ENCODE measurements at regions not wholly inside any gene's neighbourhood (a gene's known extent, or its start where the extent isn't known, plus 50 kb on each side); places are given as distances from the start of the nearest gene placed in this dataset.

DNA sequence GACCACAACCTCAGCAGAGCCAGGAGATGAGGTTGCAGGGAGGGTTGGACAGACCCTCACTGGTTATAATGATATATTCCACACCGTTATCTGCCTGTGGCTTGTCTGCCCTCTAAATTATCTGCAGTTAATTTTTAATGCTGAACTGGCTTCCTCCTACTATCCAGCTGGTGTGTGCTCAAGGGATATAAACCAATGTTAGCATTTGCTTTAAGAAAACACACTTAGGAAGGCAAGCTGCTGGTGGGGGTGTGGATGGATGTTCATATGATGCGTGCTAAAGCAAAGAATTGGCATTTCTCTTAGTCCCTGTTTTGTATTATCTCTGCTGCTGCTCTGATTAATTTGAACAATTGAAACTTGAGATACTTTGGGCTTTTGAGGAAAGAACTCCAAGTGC lies 132.2 kb upstream of the NPVF start:
- peak; percentile 46 for DNase-seq

DNA sequence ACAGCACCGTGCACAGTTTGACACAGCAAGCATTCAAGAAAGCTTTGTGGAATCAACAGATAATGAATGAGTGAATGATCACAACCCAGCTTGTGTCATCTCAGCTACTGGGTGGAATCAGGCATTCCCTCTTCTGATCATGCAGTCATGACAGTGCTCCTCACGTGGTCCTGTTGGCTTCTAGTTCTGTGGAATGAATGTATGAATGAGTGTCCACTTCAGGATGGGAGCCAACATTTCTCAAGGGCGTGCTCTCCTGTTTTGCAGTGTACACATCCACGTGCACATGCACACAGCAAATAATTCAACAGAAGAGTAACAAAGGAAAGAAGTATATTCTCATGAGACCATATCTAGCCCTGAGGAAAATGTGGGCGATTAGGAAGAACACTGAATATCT lies 133.1 kb upstream of the NPVF start:
- no peak for DNase-seq

DNA sequence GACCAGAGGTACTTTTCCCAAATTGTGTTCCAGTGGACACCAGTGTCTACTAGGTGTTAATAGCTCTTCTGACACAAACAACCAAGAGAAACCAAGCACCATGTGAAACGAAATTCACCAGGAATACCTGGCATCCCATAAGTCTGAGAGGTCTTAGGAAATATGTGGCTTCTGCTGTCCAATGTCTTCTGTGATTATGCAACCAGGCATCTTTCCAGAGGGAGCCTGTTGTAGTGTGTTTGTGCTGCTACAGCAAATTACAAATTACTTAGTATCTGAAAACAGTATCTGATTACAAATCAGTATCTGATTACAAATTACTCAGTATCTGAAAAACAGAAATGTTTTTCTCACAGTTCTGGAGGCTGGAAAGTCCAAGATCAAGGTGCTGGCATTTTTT lies 133.6 kb upstream of the NPVF start:
- DNase-seq: no peak

DNA sequence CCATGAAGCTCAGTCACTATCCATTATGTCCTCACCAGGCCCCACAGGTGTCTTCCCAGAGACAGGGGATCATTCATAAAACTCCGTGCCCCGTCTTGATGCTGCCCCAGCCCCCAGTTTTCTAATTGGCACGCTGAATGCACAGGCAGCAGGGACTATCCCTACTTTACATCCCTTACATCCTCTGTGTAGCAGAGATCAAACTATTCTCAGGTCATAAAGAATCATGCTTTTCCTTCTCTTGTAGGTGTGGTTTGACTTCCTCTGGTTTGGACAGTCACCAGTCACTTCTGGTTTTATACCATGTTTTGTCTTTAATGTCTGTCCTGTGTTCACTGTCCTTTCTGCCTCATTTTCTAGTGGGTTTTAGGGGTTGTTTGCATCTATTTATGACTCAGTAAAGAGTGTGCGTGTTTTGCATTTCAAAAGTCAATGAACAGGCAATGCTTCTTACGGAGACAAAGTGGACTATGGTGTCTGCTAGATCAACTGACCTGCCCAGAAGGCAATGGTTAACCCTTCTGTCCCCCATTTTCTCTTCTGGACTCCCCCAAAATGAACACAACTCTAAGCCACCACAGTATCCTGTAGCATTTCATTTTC lies 140.4 kb upstream of the NPVF start:
- no peak for DNase-seq

DNA sequence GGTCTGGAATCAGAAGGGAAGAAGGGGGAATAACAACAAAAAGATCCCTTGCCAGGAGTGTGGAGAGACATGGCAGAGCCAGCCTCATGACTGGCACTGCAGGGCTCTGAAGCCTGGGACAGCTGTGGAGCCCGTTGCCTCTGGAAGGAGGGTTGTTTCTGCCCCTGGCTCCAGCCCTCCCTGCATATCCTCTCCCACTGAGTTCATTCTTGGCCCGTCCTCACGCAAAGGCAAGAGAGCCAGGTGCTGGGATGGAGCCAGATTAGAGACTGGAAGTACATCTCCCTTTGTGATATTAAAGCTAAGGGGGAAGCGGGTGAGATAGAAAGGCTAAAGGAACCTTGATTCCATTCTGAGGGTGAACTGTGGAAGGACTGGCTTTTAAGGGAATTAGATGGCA lies 141.5 kb upstream of the NPVF start:
- no peak for DNase-seq

DNA sequence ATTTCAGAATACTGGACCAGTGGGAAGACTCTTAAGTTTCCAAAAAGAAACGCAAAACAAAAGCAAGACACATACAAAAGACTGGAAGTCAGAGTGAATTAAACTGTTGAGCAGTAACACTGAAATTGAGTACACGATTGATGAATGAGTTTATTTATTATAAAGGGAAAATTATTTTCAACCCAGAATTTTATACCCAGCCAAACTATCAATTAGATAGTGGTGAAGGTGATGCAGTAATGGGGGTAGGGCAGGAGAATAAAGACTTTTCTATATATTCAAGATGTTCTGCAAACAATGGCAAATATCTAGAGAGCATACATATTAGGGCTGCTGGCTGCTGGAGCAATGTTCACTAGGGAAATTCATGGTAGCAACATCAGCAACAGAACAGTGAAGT lies 143.7 kb upstream of the NPVF start:
- DNase-seq: no peak

DNA sequence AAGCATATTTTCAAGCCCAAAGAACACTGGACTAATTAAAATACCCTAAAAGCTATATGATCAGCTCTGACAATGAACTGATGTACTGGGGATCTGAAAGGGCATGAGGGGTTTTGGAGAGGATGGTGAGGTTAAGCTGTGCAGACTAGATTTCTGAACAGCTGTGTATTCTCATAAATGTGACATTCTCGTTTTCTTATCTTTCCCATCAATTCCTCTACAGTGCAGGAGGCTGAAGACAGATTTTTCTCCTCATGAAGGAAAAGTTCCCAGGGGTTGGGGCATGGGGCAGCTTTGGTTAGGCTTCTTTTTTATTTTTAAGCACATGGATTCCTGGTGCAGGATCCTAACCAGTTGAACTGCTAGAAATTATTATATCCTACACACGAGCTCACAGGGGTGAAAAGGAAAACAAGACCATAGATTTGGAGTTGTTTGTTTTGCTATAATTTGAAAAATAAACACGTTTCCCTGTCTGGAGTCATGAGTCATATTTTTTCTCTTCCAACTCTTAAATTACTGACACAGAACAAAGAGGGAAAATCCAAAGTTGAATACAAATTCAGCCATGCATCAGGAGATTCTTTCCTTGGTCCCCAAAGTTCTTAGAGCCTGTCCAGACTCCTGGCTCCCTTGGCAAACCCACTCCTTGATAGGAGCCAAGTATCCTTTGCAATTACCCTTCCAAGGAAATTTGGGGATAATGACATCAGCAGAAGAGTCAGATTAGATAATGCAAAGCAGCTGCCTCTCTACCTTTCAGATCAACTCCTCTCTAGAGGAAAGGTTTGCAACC lies 147.7 kb upstream of the NPVF start:
- DNase-seq: no peak

DNA sequence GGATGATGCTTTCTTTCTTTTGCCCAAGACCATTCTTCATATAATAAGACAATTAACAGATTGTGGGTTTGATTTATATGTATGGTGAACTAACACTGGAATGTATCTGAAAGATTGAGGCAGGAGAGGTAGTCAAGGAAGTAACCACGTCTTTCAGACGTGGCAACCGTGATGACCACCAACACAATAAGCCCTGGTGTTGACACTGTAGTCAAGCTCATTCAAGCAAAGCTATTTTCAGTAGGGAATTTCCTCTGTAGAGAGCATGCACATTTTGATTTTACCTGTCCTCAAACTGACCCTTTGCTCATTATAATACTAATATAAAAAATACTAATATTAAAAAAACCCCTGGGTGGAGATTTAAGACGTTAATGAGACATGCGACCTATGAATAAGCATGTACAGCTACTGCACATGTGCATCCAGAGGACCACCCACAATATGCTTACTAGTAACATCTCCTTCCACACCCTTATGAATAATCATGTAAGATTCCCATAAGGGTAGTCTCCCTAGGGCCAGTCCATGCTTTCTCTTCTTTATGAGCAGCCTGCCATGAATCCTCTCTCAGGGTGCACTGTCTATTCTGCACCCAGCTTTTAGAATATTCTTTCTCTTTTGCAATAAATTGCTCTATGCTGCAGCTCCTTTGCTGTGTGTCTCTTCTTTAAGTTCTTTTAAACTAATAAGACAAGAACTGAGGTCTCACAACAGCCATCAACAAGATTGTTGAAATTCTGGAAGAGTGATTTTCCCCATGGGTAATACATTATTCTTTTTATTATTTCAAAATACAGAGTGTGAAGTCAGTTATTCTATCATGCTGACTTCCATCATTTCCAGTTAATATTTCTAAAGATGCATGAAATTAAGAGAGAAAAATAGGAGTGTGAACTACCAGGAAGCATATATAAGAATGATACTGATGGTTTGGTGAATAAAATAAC lies 151.3 kb upstream of the NPVF start:
- no peak for DNase-seq

DNA sequence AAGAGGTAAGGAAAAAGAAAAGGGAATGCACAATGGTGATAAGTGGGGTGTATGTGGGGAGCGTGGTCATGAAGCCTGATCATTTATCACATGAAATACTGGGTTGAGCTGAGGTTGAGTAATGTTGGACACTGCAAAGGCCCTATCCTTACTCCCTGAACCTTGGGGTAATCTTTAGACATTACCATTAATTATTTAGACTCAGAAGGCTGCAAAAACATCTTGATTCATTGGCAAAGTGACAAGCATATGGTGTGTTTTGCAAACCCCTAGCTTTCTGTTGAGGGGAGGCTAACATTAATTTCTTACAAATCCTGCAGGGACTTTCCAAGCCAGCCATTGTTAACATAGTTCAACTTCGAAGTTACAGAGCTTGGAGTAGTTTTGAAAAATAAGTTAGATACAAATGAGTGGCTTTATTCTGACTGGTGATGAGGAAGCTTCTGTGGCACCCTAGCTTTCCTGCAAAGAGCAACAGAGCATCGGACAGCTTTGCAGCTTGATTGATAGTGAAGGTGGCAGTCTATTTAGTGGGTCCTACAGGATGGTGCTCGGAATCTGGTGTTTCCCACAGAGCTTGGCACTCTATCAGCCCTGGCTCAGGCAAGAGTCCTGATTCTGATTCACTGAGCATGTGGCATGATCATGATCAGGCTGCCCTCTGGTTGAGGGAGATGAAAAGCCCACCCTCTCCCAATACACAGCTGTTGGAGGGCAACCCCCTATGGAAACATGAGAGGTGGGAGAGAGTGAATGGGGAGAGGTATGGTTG lies 153.7 kb upstream of the NPVF start:
- peak; percentile 35 for DNase-seq

DNA sequence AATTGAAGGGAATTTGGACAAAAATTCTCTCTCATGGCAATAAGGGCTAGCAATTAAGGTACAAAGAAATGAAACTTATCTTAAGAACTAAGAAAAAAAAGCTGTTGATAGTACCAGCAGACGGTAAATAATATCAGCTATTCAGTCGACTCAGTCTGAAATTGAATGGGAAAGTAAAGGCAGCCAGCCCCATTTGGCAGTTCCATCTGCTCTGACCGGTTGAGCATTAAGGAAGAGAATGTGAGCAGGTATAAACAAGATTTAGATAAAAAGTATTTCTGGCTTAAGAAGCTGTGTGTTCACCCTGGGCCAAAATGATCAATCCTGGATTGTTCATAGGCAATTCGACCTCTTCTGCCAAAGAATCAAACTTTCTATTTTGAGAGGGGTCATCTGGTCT lies 154.6 kb upstream of the NPVF start:
- no peak for DNase-seq

DNA sequence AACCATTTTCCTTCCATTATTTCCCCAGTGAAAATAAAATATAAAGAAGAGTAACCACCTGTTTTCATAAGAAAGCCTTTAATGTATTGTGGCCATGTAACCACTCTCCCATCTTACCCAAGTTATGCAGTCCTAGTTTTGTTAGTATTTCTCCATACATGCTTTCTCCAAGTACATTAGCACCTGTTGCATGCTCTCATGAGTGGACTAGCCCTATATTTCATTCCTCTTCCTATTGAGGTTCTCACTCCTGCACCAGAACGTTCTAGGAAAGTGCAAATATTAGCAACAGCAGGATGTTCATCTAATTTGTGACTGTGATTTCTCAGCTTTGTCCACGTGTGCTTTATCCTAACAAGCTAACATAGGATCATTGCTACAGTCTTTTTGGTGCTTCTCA lies 155.1 kb upstream of the NPVF start:
- DNase-seq: no peak

DNA sequence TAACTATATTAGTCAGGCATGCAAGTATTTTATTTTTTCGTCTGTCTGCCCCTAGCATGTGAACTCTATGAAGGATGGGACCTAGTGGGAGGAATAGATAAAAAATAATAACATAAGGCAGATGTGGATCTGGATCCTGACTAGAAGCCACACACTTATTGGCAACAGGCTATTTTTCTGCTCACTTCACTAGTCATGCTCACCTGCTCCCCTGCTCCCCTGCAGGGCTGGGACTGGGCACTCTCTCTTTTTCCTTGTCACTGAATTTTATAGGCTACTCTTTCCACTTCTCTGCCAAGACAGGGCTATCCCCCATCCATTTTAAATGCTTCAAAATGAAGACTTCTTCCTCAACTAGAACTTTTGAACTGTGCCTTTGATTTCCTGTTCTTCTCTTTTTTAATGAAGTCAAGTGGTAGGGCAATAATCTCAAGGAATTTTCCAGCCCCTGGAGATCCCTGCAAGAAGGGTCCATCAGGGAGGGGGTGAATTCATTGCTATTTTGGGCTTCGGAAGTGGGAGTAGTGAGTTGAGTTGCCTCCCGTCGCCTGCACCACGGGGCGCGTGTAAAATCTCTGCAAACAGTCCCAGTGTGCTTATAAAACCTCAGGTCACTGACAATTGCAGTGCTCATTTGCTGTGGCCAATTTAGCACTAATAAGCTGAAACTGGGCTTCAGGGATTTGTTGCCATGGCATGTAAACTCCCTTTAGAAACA lies 156.7 kb upstream of the NPVF start:
- DNase-seq: no peak

DNA sequence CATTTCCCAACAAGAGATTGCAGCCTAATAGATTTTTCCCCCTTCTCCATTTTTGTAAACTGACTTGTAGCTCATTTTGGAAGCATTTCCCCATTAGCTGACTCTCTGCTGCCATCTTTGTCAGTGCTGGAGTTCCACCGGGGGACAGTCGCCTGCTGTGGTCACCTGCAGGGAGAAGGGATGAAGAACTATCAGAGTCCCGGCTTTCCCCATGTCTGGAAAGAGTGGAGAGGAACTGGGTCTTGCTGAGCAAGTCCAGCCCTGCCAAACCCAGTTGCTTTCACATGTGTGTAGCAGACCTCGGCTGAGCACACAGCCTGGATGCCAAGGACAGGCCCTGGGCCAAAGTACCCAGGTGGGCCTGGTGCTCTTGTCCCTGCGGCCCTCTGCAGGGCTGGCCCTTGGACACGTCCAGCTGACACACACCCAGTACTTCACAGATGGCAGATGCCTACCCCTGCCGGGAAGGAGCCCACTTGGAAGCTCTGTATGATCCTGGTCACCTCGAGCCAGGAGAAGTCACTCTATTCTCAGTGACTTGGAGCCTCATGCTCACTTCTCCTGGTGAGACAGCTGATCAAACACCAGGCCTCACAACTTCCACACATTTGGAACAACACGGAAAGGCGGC lies 157.3 kb upstream of the NPVF start:
- no peak for DNase-seq

DNA sequence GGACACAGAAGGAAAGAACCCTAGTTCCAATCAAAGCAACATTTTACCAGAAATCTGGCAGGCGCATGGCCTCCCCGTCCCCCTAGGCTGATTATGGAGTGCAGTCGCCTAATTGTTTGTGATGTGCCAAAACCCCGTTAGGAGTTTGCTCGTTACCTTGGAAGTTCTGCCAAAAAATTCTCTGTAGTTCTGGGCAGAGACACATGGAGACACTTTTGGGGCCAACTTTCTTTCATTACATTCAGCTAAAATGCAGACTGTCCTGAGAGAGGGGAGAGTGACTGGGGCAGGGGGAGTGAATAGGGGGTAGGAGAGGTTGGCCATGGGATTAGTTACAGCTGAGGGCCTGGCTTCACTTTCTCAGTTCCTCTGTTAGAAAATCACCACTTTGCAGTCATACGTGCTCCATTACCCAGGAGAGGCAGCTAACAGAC lies 158.0 kb upstream of the NPVF start:
- no peak for DNase-seq

DNA sequence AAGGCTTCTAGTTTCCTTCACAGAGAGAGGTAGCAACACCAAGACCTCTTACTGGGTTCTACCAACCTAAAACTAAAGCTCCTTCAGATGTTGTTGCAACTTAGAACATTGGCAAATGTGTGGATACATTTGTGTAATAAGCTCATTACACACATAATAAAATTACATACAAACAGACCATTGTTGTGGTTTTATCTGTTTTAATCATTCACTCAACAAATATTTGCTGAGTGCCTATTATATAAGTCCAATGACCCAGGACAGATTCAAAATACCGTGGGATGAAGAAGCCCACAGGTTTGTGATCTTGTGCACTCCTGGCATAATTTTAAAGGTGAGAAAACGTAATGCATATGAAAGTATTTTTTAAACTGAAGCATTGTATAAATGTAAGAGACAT lies 160.4 kb upstream of the NPVF start:
- DNase-seq: no peak

DNA sequence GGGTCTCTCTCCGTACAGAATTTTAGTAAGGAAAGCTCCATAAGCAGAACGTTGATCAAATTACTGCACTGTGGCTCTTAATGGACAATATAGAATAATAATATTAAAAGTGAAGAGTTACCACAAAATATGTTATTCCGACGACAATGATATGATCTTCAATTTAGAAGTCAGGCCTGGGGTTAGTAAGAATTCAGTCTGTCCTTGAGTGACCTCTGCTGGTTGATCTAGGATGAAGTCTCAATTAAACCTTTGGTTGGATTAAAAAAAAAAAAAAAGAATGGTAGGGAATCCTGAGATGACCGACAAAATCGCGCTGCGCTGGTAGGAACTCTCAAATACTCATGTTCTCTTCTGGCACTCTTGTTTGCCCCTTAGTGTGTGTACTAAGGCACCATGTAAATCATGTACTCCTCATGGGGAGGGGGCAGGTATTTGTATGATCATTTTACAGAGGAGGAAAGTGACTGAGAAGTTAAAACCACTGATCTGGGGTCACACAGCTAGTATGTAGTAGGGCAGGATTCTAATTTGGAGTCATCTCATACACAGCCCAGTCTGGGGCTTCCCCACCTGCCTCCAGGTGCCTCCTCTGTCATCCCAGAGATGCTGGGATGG lies 161.3 kb upstream of the NPVF start:
- peak; percentile 78 for DNase-seq

DNA sequence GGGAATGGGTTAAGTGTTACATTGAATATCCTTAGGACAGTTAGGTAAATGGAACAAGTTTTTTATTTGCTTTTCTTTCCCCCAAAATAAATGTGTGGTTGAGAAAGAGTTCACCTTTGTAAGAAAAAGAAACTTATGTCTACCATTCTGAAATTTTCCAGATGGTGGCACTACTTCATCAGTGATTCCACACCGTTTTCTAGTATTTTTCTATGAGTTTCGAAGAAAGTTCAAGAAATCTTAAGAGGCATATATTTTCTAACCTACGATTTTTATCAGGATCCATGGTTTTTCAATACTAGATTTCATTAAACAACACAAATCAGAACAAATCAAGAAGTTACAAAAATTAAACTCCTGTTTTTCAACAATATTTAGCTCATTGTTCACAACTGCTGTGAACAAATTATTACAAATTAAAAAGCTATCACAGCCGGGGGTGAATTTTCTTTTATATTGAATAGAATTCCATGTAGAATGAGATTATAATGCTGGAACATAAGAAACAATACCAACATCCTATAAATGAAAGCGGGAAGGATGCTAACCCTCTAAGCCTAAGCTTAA lies 163.1 kb upstream of the NPVF start:
- no peak for DNase-seq

DNA sequence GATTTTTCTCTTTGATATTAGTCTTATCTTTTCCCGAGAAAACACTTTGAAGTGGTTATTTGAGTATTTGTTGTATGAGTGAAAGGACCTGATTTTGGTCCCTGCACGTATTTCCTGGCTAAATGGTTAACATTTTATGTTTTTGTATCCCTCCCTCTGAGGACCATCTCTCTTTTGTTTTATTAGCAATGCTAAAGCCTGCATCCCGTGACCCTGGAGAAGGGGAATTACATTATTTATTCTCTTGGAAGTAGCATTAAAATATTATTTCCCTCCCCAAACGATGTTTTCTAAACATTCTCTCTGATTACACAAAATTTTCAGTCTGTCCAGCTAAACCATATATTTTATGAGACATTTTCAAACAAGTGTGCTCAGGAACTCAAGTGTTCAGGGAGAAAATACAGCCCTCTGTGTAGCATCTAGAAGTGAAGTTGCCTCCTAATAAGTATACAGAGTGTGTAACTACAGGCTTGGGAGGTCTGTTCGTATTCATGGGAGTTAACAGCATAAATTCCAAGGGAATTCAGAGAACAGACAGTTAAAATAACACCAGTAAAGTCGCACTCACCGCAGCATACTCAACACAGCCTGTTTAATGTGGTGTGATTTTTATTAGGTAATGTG lies 163.8 kb upstream of the NPVF start:
- DNase-seq: no peak

DNA sequence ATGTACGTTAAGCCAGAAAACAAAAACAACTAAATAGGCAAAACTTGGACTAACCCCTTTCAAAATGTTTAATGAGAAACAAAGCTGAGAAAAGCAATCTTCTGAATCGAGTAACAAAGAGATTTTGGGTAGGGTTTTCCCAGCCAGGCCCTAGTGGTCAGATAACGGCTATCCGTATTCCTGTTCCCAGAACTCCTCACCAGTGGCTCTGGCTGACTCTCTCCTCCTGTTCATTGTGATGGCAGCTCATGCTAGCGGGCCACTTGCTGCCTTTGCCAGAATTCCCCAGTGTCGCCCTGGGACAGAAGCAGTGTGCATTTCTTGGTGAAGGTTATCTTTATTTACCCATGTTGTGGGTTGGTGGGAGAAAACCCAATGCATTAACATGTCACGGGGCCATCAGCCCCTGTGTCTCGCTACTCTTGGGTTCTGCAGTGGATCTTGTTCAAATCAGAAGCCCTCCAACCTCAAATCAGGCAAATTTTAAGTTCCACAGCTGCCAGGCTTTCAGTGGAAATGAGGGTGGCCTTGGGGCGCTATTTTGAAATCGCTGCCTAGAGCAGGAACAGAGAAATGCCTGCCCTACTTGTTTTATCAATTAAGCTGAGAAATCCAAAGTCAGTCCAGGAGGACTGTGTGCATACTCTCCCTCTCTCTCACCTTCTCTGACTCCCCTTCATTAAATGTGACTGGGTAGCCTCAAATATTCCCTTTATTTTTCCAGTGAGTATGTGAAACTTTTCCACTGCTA lies 164.5 kb upstream of the NPVF start:
- no peak for DNase-seq

All from renal pelvis (tissue), 1 donor.